ENCODE measurements at regions not wholly inside any gene's neighbourhood (a gene's known extent, or its start where the extent isn't known, plus 50 kb on each side); places are given as distances from the start of the nearest gene placed in this dataset.
A peak's percentile ranks its signal among the peaks of the same experiment; 100 is the strongest.
"Not testable (repeated sequence)": the region's sequence is repeated elsewhere in the genome, so short reads cannot be mapped to it uniquely, and the experiment has no call there.

GRCh38 chr17:34424814-34425491 is 61.9 kb upstream of the CCL1 start:
- in situ Hi-C loops (cut with MboI; ENCODE audit: low sequenced_read_pairs, unreplicated experiment), result loop anchor here (10.0 kb wide), 1 partner anchor 690 kb away; the partner anchor contains the start of gene RAD51D
- DNase-seq (ENCODE audit: low spot score), result no peak

GRCh38 chr17:34423978-34424813 is 61.2 kb upstream of the CCL1 start:
- no peak for TF ChIP-seq CTCF (IDR thresholded peaks at IDR 0.05; ENCODE audit: borderline replicate concordance, control extremely low read depth, extremely low read depth, insufficient read depth, missing control alignments)
- no peak for DNase-seq (ENCODE audit: low spot score)
- in situ Hi-C loops (cut with MboI; ENCODE audit: low sequenced_read_pairs, unreplicated experiment), result loop anchor here (10.0 kb wide), 1 partner anchor 691 kb away; the partner anchor contains the start of gene RAD51D

More at GRCh38 chr17:34424814-34425491, 61.9 kb upstream of the CCL1 start:
- TF ChIP-seq CTCF (IDR thresholded peaks at IDR 0.05; ENCODE audit: borderline replicate concordance, control extremely low read depth, extremely low read depth, insufficient read depth, missing control alignments), result no peak

DNA sequence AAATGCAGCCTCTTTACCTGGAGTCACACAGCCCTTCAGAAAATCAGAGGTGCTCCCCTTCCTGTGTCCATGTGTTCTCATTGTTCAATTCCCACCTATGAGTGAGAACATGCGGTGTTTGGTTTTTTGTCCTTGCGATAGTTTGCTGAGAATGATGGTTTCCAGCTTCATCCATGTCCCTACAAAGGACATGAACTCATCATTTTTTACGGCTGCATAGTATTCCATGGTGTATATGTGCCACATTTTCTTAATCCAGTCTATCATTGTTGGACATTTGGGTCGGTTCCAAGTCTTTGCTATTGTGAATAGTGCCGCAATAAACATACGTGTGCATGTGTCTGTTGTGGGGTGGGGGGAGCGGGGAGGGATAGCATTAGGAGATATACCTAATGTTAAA is 60.3 kb upstream of the CCL1 start:
- in situ Hi-C loops (cut with MboI; ENCODE audit: low sequenced_read_pairs, unreplicated experiment), result loop anchor here (10.0 kb wide), 1 partner anchor 691 kb away; the partner anchor contains the start of gene RAD51D
- not testable (repeated sequence) for DNase-seq (ENCODE audit: low spot score)

- in situ Hi-C loops (cut with MboI; ENCODE audit: low sequenced_read_pairs, unreplicated experiment), result loop anchor here (10.0 kb wide), 1 partner anchor 694 kb away; the partner anchor contains the start of gene RAD51D
- TF ChIP-seq CTCF (IDR thresholded peaks at IDR 0.05; ENCODE audit: borderline replicate concordance, control extremely low read depth, extremely low read depth, insufficient read depth, missing control alignments), result no peak
- DNase-seq (ENCODE audit: low spot score), result no peak
Measured at GRCh38 chr17:34420900-34421299, 57.9 kb upstream of the CCL1 start.

DNA sequence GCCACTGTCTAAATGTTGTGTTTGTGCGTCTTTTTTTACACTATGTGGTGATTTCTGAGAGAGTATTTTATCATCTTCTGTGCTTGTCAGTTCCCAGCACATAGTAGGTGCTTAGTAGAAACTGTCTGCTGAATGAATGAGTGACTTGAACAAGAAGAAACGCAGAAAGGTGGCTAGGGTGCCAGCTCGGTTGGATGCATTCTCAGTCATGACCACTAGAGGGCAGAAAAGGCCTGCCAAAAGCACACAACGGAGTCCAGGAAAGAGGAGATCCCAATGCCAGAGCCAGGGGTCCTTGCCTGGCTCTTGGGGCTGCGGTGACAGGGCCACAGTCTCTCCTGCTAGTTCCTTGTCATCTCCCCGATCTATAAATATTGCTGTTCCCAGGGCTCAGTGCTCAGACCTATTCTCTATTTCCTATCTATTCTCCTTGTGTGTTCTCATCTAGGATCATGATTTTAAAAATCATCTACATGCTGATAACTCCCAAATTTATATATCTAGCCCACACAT is 57.3 kb upstream of the CCL1 start:
- DNase-seq (ENCODE audit: low spot score), result peak; percentile 75
- TF ChIP-seq CTCF (IDR thresholded peaks at IDR 0.05; ENCODE audit: borderline replicate concordance, control extremely low read depth, extremely low read depth, insufficient read depth, missing control alignments), result peak; percentile 87
- in situ Hi-C loops (cut with MboI; ENCODE audit: low sequenced_read_pairs, unreplicated experiment), result loop anchor here (10.0 kb wide), 1 partner anchor 694 kb away; the partner anchor contains the start of gene RAD51D

DNA sequence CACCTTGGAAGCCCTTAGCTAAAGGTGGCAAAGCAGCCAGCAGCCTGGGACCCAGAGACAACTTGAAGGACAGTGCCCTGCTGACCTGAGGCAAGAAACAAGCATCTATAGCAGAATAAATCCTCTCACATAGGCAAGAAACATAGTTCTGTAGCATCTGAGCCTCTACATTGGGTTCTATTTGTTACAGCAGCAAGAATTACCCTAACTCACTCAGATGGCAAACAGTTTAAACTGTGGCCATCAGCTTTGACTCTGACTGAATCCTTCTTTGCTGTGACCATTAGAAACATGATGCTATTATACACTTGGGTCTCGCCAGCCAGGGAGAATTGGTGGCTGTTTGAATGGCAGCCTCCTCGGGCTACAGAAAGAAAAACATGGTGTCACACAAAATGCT is 53.1 kb upstream of the CCL1 start:
- in situ Hi-C loops (cut with MboI; ENCODE audit: low sequenced_read_pairs, unreplicated experiment), result loop anchor here (10.0 kb wide), 1 partner anchor 119 kb away; no protein-coding TSS in a partner anchor
- no peak for TF ChIP-seq CTCF (IDR thresholded peaks at IDR 0.05; ENCODE audit: borderline replicate concordance, control extremely low read depth, extremely low read depth, insufficient read depth, missing control alignments)
- no peak for DNase-seq (ENCODE audit: low spot score)

All from GM13976 (cell line).